A549 (cell line): ENCODE measurements at regions not wholly inside any gene's neighbourhood (a gene's known extent, or its start where the extent isn't known, plus 50 kb on each side); places are given as distances from the start of the nearest gene placed in this dataset.
"Not testable (repeated sequence)": the region's sequence is repeated elsewhere in the genome, so short reads cannot be mapped to it uniquely, and the experiment has no call there.

Source experiments
- ATAC-seq, 2 experiments: fragments of 200-7000 bp in 1 of 2; fragments of >200 bp in 1 of 2; cut with Nextera tagmentation in 1 of 2; cut with Tn5 transposase in 1 of 2; 3 replicates each; pipeline versions ENCODE4 v1.8.0 to v1.9.1; 2018 to 2020; ENCODE audit warnings: mild to moderate bottlenecking in 1 of 2, moderate library complexity in 1 of 2
- CTCF ChIA-PET: fragments of 300-600 bp; sonication (Branson Sonifier 250); formaldehyde crosslinking; extraction: SDS; loops from one replicate; lab custom pipeline; 2021; ENCODE audit warnings: antibody characterized with exemption, inconsistent platforms; lab: Yijun Ruan, JAX
- POLR2A ChIA-PET: fragments of 350-600 bp; formaldehyde crosslinking; extraction: SDS; loops from one replicate; lab custom pipeline; 2021; ENCODE audit warnings: antibody characterized with exemption, inconsistent platforms; lab: Yijun Ruan, JAX
- DNase-seq, 2 experiments: peaks; one replicate each; pipeline versions ENCODE4 v3.0.0 to v3.0.0-alpha.2; 2011 to 2016; ENCODE audit warnings: low read depth in 1 of 2, low spot score in 1 of 2
- FAIRE-seq: peaks from 2 replicates; lab custom pipeline; 2011; peaks lifted over from hg19 to GRCh38; lab: Jason Lieb, UNC
- H3K27ac ChIP-seq, 2 experiments: fragments of >200 bp; sonication (Bioruptor Twin); formaldehyde crosslinking; 3 replicates each; pipeline ENCODE4 v1.5.1; 2016 to 2017
- H3K4me1 ChIP-seq: fragments of >200 bp; sonication (Bioruptor Twin); formaldehyde crosslinking; 3 replicates; pipeline ENCODE4 v1.6.1; 2016
- H3K4me2 ChIP-seq: fragments of >200 bp; sonication (Bioruptor Twin); formaldehyde crosslinking; 3 replicates; pipeline ENCODE4 v1.6.1; 2016
- H3K4me3 ChIP-seq: fragments of >200 bp; sonication (Bioruptor Twin); formaldehyde crosslinking; 3 replicates; pipeline ENCODE4 v1.5.1; 2016
- H3K9me3 ChIP-seq: fragments of >200 bp; sonication (Bioruptor Twin); formaldehyde crosslinking; 3 replicates; pipeline ENCODE4 v1.6.1; 2016
- CTCF ChIP-seq: fragments of >200 bp; sonication (Bioruptor Twin); formaldehyde crosslinking; IDR thresholded peaks from 3 replicates; pipeline ENCODE4 v1.5.1; 2016
- EHF ChIP-seq: fragments of 250-450 bp; sonication (Bioruptor Pico); IDR thresholded peaks from 2 replicates; pipeline ENCODE4 v1.5.0; 2020; ENCODE audit warnings: mild to moderate bottlenecking
- EP300 ChIP-seq, 2 experiments: fragments of >200 bp; sonication (Bioruptor Twin); formaldehyde crosslinking; IDR thresholded peaks; 2 replicates in 1 of 2; 3 replicates in 1 of 2; pipeline ENCODE4 v1.6.1; 2016 to 2017
- GATA3 ChIP-seq: IDR thresholded peaks from 2 replicates; pipeline ENCODE4 v1.6.1; 2012; ENCODE audit warnings: borderline replicate concordance
- HDAC2 ChIP-seq: fragments of 200-600 bp; sonication (generic); IDR thresholded peaks from 2 replicates; pipeline ENCODE4 v1.6.1; 2016
- HOXB13 ChIP-seq: fragments of 250-450 bp; sonication (Bioruptor Pico); IDR thresholded peaks from 2 replicates; pipeline ENCODE4 v1.5.0; 2020; ENCODE audit warnings: low read depth, mild to moderate bottlenecking, moderate library complexity
- KDM1A ChIP-seq: fragments of 200-600 bp; sonication (generic); IDR thresholded peaks from 2 replicates; pipeline ENCODE4 v1.6.1; 2016; ENCODE audit warnings: low read depth, mild to moderate bottlenecking
- KDM5A ChIP-seq: fragments of 200-600 bp; sonication (generic); IDR thresholded peaks from 2 replicates; pipeline ENCODE4 v1.6.1; 2016; ENCODE audit warnings: antibody characterized with exemption, mild to moderate bottlenecking
- MAZ ChIP-seq: fragments of 150-350 bp; IDR thresholded peaks from 2 replicates; pipeline ENCODE4 v1.6.1; 2014; ENCODE audit warnings: antibody characterized with exemption, low read depth, low read length, borderline replicate concordance
- PHF8 ChIP-seq: fragments of 200-600 bp; sonication (generic); IDR thresholded peaks from 2 replicates; pipeline ENCODE4 v1.6.1; 2016; ENCODE audit warnings: low read depth, mild to moderate bottlenecking, antibody characterized with exemption, moderate library complexity, borderline replicate concordance
- REST ChIP-seq: fragments of 200-600 bp; sonication (generic); IDR thresholded peaks from 2 replicates; pipeline ENCODE4 v1.6.1; 2016; ENCODE audit warnings: antibody characterized with exemption, mild to moderate bottlenecking, moderate library complexity
- SREBF2 ChIP-seq: fragments of 450-650 bp; IDR thresholded peaks from 2 replicates; pipeline ENCODE4 v1.6.1; 2014; ENCODE audit warnings: mild to moderate bottlenecking, moderate library complexity
- TP53 ChIP-seq: fragments of 250-450 bp; sonication (Bioruptor Pico); IDR thresholded peaks from 2 replicates; pipeline ENCODE4 v1.5.0; 2021; ENCODE audit warnings: mild to moderate bottlenecking, moderate library complexity
- ZNF302 ChIP-seq: fragments of 250-450 bp; sonication (Bioruptor Pico); IDR thresholded peaks from 2 replicates; pipeline ENCODE4 v1.9.0; 2021; ENCODE audit warnings: inconsistent platforms, mild to moderate bottlenecking, moderate library complexity
- WGBS: methylation state at CpG from one replicate; pipeline ENCODE4 v1.1.6; 2017; ENCODE audit errors: missing lambda C conversion rate; 5-methylcytosine and 5-hydroxymethylcytosine counted together

GRCh38 chr11:57942808-57943207 lies 80.9 kb upstream of the OR9Q1 start (continued):
- TF ChIP-seq REST (no peak), KDM5A (no peak)

- H3K4me3 ChIP-seq, DNase-seq, FAIRE-seq, H3K9me3 ChIP-seq, H3K4me1 ChIP-seq, CTCF ChIA-PET, H3K27ac ChIP-seq, H3K4me2 ChIP-seq, POLR2A ChIA-PET, ATAC-seq: not testable (repeated sequence)
- 83% methylated on average over 16 of the region's 28 CpGs for WGBS
These were observed 79.9 kb upstream of the OR9Q1 start for GRCh38 chr11:57943766-57944165.

GRCh38 chr11:57946628-57947027 lies 77.1 kb upstream of the OR9Q1 start:
- WGBS, result 50% methylated on average over 2 of the region's 2 CpGs

GRCh38 chr11:57964660-57965059 lies 59.0 kb upstream of the OR9Q1 start:
- no peak for DNase-seq
- 2% methylated on average over 2 of the region's 2 CpGs for WGBS
- Histone ChIP-seq H3K4me2 (no peak overlapping the region), H3K4me3 (no peak overlapping the region), H3K9me3 (no peaks in the 10 kb centered on the region), H3K27ac (no peak overlapping the region), H3K4me1 (no peaks in the 10 kb centered on the region)
- TF ChIP-seq KDM1A (no peak), TP53 (CRISPR knock-in tag) (no peak), GATA3 (no peak), SREBF2 (no peak), MAZ (no peak), PHF8 (no peak), HOXB13 (CRISPR knock-in tag) (no peak), ZNF302 (no peak), EHF (CRISPR knock-in tag) (no peak), CTCF (no peak)
- ATAC-seq, result no peak
- ChIA-PET POLR2A (no interaction called here), CTCF (interaction anchor here (0.8 kb wide), 1 partner anchor 28 kb away, joined by 4 read pairs; no protein-coding TSS in a partner anchor)
- no peak for FAIRE-seq

More at GRCh38 chr11:57946628-57947027, 77.1 kb upstream of the OR9Q1 start:
- Histone ChIP-seq H3K4me3 (no peak overlapping the region), H3K27ac (no peak overlapping the region), H3K4me1 (no peaks in the 10 kb centered on the region), H3K9me3 (no peaks in the 10 kb centered on the region), H3K4me2 (no peak overlapping the region)
- DNase-seq (no peak), FAIRE-seq (no peak), ATAC-seq (no peak; a peak in 1 of 6 replicates)
- ChIA-PET CTCF (no interaction called here), POLR2A (no interaction called here)
- TF ChIP-seq EP300 (IDR thresholded peaks at IDR 0.05) (no peak), HDAC2 (no peak), GATA3 (no peak), ZNF302 (no peak)
